HL-60 (cell line): ENCODE measurements at regions not wholly inside any gene's neighbourhood (a gene's known extent, or its start where the extent isn't known, plus 50 kb on each side); places are given as distances from the start of the nearest gene placed in this dataset.

Experiments
- CTCF ChIP-seq: IDR thresholded peaks from one replicate; pipeline ENCODE4 v1.5.1; 2011; ENCODE audit warnings: low read length, control low read depth, inconsistent platforms; ENCODE audit not compliant: insufficient read depth
- POLR2AphosphoS5 ChIP-seq: IDR thresholded peaks from 2 replicates; pipeline ENCODE4 v1.6.1; 2012; ENCODE audit warnings: low read depth
- SPI1 ChIP-seq: IDR thresholded peaks from 2 replicates; pipeline ENCODE4 v1.6.1; 2012; ENCODE audit warnings: low read depth, mild to moderate bottlenecking, borderline replicate concordance
- TF ChIP-seq, protein P1 (sequence below): IDR thresholded peaks from 2 replicates; pipeline ENCODE4 v1.6.1; 2012; ENCODE audit warnings: low read depth; ENCODE audit not compliant: insufficient replicate concordance

DNA sequence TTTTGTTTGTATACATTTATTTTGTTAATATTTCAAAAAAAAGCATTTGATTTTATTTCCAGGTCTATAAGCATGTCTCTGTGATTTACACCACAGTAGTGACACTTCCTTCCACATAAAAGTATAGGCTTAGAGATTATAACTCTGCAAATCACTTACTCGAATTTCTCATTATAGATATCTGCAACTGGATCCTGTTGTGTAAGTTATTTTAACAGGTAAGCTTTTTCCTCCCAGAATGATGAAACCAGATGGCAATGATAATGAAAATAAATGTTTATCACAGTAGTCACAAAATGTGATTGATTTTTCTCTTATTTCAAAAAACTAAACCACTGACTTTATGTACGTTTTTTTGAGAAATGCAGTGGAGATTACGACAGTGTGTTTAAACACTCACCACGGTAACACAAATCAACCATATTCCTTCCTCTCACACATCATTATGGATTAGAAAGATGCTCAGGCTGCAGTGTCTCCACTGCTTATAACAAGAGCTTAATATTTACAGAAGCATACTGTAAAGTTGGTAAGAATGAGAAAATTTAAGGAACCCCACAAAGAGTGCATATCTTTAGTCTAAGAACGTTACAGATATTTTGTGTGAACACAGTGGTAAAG lies 194.6 kb downstream of the ATXN7L3B start:
- TF ChIP-seq CTCF (no peak), POLR2AphosphoS5 (no peak), SPI1 (no peak)
- TF ChIP-seq, protein P1, sequence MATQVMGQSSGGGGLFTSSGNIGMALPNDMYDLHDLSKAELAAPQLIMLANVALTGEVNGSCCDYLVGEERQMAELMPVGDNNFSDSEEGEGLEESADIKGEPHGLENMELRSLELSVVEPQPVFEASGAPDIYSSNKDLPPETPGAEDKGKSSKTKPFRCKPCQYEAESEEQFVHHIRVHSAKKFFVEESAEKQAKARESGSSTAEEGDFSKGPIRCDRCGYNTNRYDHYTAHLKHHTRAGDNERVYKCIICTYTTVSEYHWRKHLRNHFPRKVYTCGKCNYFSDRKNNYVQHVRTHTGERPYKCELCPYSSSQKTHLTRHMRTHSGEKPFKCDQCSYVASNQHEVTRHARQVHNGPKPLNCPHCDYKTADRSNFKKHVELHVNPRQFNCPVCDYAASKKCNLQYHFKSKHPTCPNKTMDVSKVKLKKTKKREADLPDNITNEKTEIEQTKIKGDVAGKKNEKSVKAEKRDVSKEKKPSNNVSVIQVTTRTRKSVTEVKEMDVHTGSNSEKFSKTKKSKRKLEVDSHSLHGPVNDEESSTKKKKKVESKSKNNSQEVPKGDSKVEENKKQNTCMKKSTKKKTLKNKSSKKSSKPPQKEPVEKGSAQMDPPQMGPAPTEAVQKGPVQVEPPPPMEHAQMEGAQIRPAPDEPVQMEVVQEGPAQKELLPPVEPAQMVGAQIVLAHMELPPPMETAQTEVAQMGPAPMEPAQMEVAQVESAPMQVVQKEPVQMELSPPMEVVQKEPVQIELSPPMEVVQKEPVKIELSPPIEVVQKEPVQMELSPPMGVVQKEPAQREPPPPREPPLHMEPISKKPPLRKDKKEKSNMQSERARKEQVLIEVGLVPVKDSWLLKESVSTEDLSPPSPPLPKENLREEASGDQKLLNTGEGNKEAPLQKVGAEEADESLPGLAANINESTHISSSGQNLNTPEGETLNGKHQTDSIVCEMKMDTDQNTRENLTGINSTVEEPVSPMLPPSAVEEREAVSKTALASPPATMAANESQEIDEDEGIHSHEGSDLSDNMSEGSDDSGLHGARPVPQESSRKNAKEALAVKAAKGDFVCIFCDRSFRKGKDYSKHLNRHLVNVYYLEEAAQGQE, result no peak
